NCI-H446 (cell line): ENCODE measurements at regions not wholly inside any gene's neighbourhood (a gene's known extent, or its start where the extent isn't known, plus 50 kb on each side); places are given as distances from the start of the nearest gene placed in this dataset.

Source experiments
- DNase-seq, 2 experiments: peaks; one replicate each; lab custom pipeline; 2025; lab: John Stamatoyannopoulos, UW

GRCh38 chr4:3382251-3382650 lies 59.5 kb upstream of the HGFAC start:
- no peak for DNase-seq

DNA sequence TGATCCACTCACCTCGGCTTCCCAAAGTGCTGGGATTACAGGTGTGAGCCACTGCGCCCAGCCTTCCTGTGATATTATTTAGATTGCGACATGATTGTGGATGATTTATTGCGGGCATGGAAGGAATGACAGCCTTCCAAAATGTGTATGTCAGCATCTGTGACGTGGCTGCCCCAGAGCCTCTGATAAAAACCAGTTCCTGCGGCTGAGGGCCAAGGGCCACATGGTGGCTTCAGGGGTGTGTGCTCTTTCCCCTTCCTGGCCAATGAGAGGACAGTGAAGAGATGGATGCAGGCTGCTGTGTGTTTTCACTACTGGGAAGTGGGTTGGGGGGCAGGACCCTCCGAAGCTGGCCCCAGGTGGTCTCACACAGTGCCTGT lies 57.4 kb upstream of the HGFAC start:
- no peak for DNase-seq

DNA sequence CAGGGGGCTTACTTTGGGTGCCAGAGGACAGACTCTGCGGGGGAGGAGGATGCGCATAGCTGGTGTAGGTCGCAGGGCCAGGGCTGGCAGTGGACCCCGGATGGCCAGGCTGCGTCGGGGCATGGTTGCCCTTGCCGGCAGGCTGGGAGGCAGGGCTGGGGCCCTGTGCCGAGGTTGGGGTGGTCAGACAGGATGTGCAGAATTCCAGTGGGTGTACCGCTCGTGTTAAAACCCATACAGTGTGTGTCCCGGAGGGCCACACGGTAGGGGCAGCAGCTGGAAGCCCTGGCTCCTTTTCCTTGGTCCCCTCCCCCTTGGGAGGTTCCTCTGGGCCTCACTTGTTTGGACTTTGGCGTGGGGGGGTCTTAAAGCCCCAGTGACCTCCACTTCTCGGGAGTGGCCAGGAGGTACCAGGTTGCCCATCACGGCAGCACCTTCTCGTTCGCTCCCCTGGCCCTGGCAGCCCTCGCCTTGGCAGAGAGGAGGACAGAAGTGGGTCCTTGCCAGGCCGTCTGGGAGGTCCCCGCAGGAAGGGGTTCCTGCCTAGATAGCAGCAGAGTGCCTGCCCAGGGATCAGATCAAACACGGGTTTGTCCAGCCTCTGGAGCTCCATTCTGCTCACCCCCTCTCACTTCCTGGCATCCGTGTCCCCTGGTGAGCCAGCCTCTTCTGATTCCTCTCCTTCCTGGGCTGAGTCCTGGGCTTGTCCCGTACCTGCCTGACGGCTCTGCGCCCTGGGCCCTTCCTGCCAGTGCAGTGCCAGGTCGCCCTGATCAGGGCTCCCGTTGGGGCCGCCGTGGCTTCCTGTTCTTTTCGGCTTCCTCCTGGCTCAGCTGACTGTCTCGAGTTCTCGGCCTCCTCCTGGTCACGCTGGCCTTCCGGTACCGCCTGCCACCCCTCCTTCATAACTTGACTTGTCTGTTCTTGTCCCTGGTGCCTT lies 56.7 kb upstream of the HGFAC start:
- DNase-seq = no peak

- no peak for DNase-seq
These were observed 55.9 kb upstream of the HGFAC start for GRCh38 chr4:3385711-3386420.

GRCh38 chr4:3386526-3386925 lies 55.2 kb upstream of the HGFAC start:
- DNase-seq = no peak

DNA sequence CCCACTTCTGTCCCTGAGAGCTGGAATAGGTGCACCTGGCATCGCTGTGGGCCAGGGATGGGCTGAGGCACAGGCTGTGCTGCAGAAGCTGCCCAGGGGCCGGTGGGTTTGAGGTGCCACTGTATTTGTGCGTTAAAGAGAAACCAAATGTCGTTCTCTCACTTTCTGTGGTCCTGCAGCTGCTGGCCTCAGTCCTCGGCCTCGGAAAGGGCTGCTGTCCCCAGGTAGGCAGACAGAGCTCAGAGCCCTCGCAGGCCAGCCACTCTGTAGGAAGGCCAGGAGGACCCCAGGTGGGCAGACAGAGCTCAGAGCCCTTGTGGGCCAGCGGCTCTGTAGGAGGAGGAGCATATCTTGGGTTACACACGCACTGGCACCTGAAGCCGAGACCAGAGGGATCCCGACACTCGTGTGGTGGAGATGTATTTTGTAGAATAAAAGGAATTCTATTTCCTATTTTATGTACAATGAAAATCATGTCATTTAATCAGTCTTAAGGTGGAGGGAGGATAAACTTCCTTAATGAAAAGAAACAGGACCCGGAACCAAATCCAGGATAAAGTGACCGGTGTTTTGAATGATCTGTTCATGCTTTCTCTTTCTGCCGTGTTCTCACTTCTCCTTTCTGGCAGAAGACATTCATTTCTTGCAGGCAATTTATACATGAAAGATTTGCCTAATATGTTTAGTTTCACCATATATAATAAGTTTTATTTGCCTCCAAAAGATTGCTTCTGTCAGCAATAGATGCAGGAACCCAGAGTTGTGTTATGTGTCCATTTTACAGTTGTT lies 54.4 kb upstream of the HGFAC start:
- DNase-seq = no peak

DNA sequence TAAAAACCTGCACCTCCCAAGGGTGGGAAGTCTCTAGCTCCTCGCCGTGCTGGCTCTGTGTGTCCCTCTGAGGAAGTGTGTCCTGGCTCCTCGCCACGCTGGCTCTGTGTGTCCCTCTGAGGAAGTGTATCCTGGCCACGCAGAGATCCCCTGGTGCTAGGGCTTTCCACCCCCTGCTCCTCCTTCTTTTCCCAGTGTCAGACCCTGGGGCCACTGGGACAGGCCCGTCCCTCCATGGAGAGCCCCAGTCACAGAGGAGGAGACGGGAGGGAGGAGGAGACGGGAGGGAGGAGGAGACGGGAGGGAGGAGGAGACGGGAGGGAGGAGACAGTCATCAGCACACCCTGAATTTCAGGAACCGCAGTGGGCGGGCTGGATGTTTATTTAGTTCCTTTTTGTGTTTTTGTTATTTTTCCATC lies 53.8 kb upstream of the HGFAC start:
- no peak for DNase-seq

DNA sequence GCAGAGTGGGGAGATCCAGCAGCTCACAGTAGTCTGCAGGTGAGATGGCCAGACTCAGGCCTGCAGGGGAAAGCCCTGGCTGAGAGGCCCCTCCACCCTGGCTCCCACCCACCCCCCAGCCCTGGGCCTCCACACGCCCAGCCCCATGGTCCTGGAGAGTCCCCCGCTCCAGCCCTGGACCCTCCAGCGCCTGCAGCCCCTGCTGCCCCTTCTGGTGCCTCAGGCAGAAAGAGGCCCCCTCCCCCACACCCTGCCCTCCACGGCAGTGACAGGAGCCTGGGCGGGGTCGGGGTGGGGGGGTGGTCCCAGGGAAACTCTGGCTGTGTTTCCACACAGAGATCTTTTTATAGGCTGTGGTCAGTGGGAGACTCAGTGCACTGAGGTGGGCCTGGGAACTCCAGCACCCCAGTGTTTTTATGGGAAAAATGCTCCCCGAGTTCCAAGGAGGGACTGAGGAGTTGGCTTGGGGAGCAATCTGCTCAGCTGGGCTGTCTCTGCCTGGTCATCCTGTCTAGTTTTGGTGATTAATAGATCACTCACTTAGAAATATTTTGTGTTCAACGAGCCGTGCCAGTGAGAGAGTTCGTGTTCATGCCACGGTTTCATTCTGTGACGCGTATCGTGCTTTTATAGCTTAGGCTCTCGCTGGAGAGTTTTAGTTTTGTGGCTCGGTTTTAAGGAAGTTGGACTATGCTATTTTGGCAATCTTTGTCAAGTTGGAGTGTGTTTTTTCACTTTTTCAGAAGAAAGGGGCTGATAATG lies 53.1 kb upstream of the HGFAC start:
- DNase-seq = no peak

DNA sequence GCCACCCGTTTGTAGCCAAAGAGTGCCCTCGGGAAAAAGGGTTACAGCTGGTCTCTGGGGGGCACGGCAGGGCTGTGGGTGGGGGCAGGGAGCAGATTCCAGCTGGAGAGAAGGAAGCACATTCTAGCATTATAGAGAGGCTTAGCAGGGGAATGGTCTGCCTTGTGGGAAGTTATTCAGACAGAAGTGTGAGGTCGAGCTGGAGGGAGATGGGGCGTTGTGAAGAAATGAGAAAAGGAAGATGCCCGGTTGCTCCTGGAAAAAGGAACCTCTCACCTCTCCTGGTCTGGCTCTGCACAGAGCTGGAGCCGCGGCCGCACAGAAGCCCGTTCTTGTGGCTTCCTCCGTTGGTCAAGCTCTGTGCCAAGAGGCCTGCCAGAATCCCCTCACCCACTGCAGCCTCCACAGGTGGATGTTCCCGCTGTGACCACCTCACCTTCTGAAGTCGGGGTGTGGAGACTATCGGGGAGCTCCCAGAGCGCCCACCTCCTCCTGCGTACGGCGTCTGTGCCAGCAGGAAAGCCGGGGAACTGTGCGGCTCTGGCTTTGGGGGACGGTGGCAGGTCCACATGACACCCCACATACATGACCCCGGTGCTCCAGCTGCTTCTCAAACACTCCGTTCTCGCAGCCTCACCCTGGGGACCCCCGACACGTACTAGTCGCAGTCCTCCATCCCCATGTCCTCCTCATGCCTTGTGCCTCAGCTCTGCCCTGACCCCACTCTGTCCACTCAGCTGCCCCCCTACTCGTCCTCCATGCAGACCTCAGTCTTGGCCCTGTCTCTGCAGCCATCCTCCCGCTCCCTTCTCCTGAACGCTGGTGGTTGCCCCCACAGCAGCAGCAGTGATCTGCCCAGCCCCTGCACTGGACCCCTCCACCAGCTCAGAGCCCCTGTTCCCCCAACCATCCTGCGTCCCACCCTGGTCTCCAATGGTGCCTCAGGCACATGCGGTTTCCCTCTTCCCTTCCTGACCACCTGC lies 52.2 kb upstream of the HGFAC start:
- DNase-seq = no peak

DNA sequence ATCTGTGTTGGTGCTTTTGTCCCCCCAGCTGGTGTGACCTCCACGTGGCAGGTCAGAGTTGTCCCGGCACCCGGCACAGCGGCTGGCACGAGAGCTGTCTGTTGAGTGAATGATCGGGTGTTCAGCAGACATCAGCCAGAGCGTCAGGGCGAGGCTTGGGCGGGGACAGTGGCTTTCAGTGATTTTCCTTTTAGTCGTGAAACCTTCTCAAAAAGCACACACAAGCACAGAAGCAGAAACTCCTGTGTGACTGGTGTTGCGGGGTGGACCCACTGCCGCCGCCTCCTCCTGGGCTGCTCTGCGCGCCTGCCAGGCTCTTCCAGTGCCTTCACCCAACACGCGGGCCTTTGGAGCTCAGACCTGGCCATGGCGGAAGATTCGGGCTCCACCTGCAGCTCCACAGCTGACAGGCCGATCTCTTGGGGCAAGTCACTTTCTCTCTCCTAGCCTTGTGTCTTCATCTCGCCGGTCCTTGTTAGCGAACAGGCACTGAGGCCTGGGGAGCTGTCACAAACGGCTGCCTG lies 51.4 kb upstream of the HGFAC start:
- no peak for DNase-seq

DNA sequence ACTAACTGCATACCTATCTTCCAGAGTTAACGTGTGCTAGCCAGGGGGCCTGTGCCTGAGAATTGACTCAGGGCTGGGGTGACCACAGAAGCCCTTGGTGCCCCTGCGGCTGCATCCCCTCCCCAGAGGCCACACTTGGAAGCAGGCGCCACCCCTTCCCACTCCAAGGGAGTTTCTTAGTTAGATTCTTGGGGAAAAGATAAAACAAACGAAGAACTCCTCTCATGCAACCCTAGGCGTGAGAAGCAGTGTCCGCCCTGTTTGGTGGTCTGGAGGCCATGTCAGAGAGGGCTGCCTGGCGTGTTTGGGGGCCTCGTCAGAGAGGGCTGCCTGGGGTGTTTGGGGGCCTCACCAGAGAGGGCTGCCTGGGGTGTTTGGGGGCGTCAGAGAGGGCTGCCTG lies 50.3 kb upstream of the HGFAC start:
- DNase-seq = no peak
